ENCODE measurements at regions not wholly inside any gene's neighbourhood (a gene's known extent, or its start where the extent isn't known, plus 50 kb on each side); places are given as distances from the start of the nearest gene placed in this dataset.

DNA sequence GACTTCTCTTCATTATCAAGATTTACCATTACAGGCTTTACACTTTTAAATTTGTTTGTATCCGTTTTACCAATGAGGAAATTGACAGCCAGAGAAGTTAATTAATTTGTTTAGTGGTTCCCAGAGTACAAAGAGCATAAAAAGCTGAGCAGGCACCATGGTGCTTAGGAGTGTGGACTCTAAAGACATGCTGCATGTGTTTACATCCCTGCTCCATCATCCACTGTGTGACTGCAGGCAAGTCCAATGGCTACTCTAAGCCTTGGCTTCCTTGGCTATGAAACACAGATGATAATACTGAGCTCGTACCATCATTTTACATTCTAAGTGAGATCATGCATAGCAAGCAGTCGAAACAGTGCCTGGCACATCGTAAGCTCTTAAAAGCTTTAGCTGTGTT, 108.0 kb upstream of the SLC35G4 start:
- no peak overlapping the region for H3K27ac ChIP-seq
- DNase-seq (no peak), ATAC-seq (no peak)
- WGBS, 2 donors: 78 to 79% methylated on average over 4 of the region's 4 CpGs
- H3K36me3 ChIP-seq: no peaks in the 10 kb centered on the region
- H3K4me3 ChIP-seq: no peak overlapping the region
- no peaks in the 10 kb centered on the region for H3K9me3 ChIP-seq
- TF ChIP-seq, protein P1, sequence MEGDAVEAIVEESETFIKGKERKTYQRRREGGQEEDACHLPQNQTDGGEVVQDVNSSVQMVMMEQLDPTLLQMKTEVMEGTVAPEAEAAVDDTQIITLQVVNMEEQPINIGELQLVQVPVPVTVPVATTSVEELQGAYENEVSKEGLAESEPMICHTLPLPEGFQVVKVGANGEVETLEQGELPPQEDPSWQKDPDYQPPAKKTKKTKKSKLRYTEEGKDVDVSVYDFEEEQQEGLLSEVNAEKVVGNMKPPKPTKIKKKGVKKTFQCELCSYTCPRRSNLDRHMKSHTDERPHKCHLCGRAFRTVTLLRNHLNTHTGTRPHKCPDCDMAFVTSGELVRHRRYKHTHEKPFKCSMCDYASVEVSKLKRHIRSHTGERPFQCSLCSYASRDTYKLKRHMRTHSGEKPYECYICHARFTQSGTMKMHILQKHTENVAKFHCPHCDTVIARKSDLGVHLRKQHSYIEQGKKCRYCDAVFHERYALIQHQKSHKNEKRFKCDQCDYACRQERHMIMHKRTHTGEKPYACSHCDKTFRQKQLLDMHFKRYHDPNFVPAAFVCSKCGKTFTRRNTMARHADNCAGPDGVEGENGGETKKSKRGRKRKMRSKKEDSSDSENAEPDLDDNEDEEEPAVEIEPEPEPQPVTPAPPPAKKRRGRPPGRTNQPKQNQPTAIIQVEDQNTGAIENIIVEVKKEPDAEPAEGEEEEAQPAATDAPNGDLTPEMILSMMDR (IDR thresholded peaks at IDR 0.05): no peak
- H3K4me1 ChIP-seq: no peaks in the 10 kb centered on the region
- intact Hi-C loops (cut with DNase I): no loop called here
- H3K27me3 ChIP-seq: no peaks in the 10 kb centered on the region

DNA sequence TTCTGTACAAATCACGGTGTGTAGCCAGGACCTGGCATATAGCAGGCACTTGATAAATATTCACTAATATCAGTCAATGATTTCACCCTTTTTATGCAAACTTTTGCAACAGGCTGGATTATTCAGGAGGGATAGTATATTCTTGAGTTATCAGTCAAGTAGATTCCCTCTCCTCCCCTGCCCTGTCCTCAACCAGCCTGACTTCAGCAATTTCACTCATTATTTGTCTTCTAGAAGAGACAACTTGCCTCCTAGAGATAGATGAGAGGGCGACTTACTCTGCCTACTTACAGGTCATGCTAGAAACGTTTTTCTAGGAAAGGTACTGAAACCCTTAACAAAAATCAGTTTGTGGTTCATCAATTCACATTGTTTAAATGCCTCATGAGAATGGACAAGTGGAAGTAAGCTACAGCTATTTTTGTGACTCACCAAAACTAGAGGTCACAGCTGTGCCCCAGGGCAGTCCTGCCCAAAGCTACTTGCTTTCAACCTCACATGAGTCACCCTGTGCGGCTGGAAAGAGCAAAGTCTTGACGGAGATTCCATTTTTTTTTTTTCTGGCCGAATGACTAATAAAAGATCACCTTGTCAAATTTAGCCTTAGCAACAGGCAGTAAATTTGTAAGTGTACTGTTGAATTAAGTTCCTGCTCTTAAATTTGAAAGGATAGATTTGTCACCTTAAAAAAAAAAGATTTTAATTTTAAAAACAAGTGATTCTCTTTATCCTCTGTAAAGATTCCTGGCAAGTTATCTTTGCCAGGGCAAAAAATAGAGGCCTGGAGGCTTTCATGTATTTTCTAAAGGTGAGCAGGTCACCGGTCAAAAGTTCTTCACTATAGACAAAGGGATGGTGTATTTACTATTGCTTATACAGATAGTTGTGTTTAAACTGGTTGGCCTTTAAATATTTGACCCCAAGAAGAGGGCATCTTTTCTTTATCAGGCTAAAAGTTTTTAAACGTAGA, 109.0 kb upstream of the SLC35G4 start:
- peak in 3 of 8 donors; percentile 80 to 92 (median 82) for ATAC-seq
- DNase-seq: no peak

DNA sequence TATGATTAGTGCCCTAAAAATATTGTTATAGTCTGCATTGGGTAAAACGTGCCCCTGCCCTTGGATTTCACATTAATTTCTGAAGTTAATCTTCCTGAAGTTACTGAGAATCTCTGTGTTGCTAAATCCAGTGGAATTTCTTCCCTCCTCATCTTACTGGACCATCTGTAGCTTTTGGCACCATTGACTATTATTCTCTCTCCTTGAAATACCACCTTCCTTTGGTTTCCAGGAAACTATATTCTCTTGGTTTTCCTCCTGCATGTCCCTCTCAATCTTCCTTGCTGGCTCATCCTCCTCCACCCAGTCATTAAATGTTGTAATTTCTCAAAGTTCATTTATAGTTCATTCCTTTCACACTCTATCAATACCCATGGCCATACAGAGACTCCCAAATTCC, 110.6 kb upstream of the SLC35G4 start:
- ATAC-seq (no peak), DNase-seq (no peak)
- Histone ChIP-seq H3K36me3 (no peaks in the 10 kb centered on the region), H3K4me1 (peaks cover 0 to 4% (median 0%) of the 10 kb centered on the region in 9 donors), H3K27me3 (no peaks in the 10 kb centered on the region), H3K4me3 (no peak overlapping the region), H3K27ac (no peak overlapping the region), H3K9me3 (no peaks in the 10 kb centered on the region)
- 55 to 82% methylated on average over 1 of the region's 1 CpG for WGBS, 2 donors
- intact Hi-C loops (cut with DNase I): no loop called here
- TF ChIP-seq, protein P1 (IDR thresholded peaks at IDR 0.05): no peak

More for the DNA sequence above, 109.0 kb upstream of the SLC35G4 start:
- Histone ChIP-seq H3K27ac (no peak overlapping the region), H3K27me3 (no peaks in the 10 kb centered on the region), H3K9me3 (no peaks in the 10 kb centered on the region), H3K4me3 (no peak overlapping the region), H3K4me1 (no peaks in the 10 kb centered on the region), H3K36me3 (no peaks in the 10 kb centered on the region)
- intact Hi-C loops (cut with DNase I): no loop called here
- TF ChIP-seq, protein P1 (IDR thresholded peaks at IDR 0.05): no peak
- 55 to 74% methylated on average over 8 of the region's 8 CpGs for WGBS, 2 donors

DNA sequence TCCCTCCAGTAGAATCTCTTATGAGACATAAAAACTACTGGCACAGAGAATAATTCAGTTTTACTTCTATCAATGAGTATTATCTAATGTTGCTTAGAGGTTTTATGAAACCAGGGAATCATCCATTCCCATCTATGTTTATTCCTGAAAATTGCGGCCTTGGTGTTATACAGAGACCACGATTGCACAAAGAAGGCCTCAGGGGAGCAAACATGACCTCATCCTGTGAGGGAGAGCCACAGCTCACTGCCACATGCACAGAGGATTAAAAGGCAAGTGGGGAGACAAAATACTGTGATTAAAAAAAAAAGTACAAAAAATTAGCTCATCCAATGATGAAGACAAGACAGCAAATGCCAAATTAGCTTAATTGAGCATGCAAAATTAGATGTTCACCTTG, 111.8 kb upstream of the SLC35G4 start:
- H3K9me3 ChIP-seq: no peaks in the 10 kb centered on the region
- ATAC-seq (peak in 2 of 8 donors; percentile 46 to 60), DNase-seq (no peak)
- intact Hi-C loops (cut with DNase I): no loop called here
- no peaks in the 10 kb centered on the region for H3K36me3 ChIP-seq
- no peak overlapping the region for H3K27ac ChIP-seq
- H3K4me1 ChIP-seq: peaks cover 0 to 5% (median 0%) of the 10 kb centered on the region in 9 donors
- no peaks in the 10 kb centered on the region for H3K27me3 ChIP-seq
- H3K4me3 ChIP-seq: no peak overlapping the region
- WGBS, 2 donors: 49 to 70% methylated on average over 2 of the region's 2 CpGs
- TF ChIP-seq, protein P1 (IDR thresholded peaks at IDR 0.05): no peak

Measured in heart right ventricle (tissue), 16 donors.